Lower lobe of right lung (tissue), 2 donors: ENCODE measurements at regions not wholly inside any gene's neighbourhood (a gene's known extent, or its start where the extent isn't known, plus 50 kb on each side); places are given as distances from the start of the nearest gene placed in this dataset.
"Not testable (repeated sequence)": the region's sequence is repeated elsewhere in the genome, so short reads cannot be mapped to it uniquely, and the experiment has no call there.

Source experiments
- ATAC-seq, 2 donors: fragments of 200-7000 bp; cut with Tn5 transposase; one replicate each; pipeline ENCODE4 v1.9.1; 2020 to 2022; ENCODE audit warnings: mild to moderate bottlenecking in 2 of 2, moderate library complexity in 2 of 2
- DNase-seq: peaks from one replicate; pipeline ENCODE4 v3.0.0-alpha.2; 2020
- H3K27ac ChIP-seq: fragments of 200-600 bp; one replicate; pipeline ENCODE4 v1.8.0; 2022
- H3K27me3 ChIP-seq: fragments of 200-600 bp; one replicate; pipeline ENCODE4 v1.8.0; 2022; ENCODE audit warnings: low read depth
- H3K36me3 ChIP-seq: fragments of 200-600 bp; one replicate; pipeline ENCODE4 v1.8.0; 2022; ENCODE audit warnings: mild to moderate bottlenecking
- H3K4me1 ChIP-seq: fragments of 200-600 bp; one replicate; pipeline ENCODE4 v1.8.0; 2022
- H3K4me3 ChIP-seq: fragments of 200-600 bp; one replicate; pipeline ENCODE4 v1.8.0; 2022; ENCODE audit warnings: mild to moderate bottlenecking
- H3K9me3 ChIP-seq: fragments of 200-600 bp; one replicate; pipeline ENCODE4 v1.8.0; 2022
- intact Hi-C: fragments of 100-400 bp; cut with DNase I; formaldehyde crosslinking; loops from one replicate; pipeline ENCODE4 v1.11.0; 2022
- TF ChIP-seq, protein P1 (sequence below): fragments of 200-600 bp; IDR thresholded peaks from one replicate; pipeline ENCODE4 v1.8.0; 2022; ENCODE audit warnings: antibody characterized with exemption, mild to moderate bottlenecking
- donor health status: DM: no; HTN: yes; CAD: no; lungs with severe emphysema.

- DNase-seq (no peak), ATAC-seq (no peak)
- TF ChIP-seq, protein P1, sequence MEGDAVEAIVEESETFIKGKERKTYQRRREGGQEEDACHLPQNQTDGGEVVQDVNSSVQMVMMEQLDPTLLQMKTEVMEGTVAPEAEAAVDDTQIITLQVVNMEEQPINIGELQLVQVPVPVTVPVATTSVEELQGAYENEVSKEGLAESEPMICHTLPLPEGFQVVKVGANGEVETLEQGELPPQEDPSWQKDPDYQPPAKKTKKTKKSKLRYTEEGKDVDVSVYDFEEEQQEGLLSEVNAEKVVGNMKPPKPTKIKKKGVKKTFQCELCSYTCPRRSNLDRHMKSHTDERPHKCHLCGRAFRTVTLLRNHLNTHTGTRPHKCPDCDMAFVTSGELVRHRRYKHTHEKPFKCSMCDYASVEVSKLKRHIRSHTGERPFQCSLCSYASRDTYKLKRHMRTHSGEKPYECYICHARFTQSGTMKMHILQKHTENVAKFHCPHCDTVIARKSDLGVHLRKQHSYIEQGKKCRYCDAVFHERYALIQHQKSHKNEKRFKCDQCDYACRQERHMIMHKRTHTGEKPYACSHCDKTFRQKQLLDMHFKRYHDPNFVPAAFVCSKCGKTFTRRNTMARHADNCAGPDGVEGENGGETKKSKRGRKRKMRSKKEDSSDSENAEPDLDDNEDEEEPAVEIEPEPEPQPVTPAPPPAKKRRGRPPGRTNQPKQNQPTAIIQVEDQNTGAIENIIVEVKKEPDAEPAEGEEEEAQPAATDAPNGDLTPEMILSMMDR = no peak
- H3K27ac ChIP-seq = no peak overlapping the region
- no peaks in the 10 kb centered on the region for H3K9me3 ChIP-seq
- no peaks in the 10 kb centered on the region for H3K4me1 ChIP-seq
- intact Hi-C loops = no loop called here
- no peak overlapping the region for H3K4me3 ChIP-seq
- no peaks in the 10 kb centered on the region for H3K27me3 ChIP-seq
- no peaks in the 10 kb centered on the region for H3K36me3 ChIP-seq
Measured at GRCh38 chr18:62648045-62648678, 67.2 kb upstream of the PHLPP1 start.

- no peak for ATAC-seq
- intact Hi-C loops = no loop called here
- no peaks in the 10 kb centered on the region for H3K36me3 ChIP-seq
- no peaks in the 10 kb centered on the region for H3K4me1 ChIP-seq
- TF ChIP-seq, protein P1 = no peak
- no peak overlapping the region for H3K27ac ChIP-seq
- no peak overlapping the region for H3K4me3 ChIP-seq
- no peak for DNase-seq
- no peaks in the 10 kb centered on the region for H3K27me3 ChIP-seq
- no peaks in the 10 kb centered on the region for H3K9me3 ChIP-seq
Measured at GRCh38 chr18:62651276-62652056, 63.9 kb upstream of the PHLPP1 start.

GRCh38 chr18:62652057-62652629 is 63.2 kb upstream of the PHLPP1 start:
- H3K9me3 ChIP-seq, H3K27me3 ChIP-seq, H3K4me1 ChIP-seq, H3K27ac ChIP-seq, ATAC-seq, intact Hi-C loops, DNase-seq, H3K36me3 ChIP-seq, H3K4me3 ChIP-seq: not testable (repeated sequence)

- no peaks in the 10 kb centered on the region for H3K27me3 ChIP-seq
- intact Hi-C loops = no loop called here
- no peak overlapping the region for H3K27ac ChIP-seq
- H3K4me3 ChIP-seq = no peak overlapping the region
- H3K9me3 ChIP-seq = no peaks in the 10 kb centered on the region
- ATAC-seq (no peak), DNase-seq (no peak)
- H3K4me1 ChIP-seq = no peaks in the 10 kb centered on the region
- TF ChIP-seq, protein P1 = no peak
- no peaks in the 10 kb centered on the region for H3K36me3 ChIP-seq
Measured at GRCh38 chr18:62655520-62656219, 59.7 kb upstream of the PHLPP1 start.

- Histone ChIP-seq H3K27me3 (no peaks in the 10 kb centered on the region), H3K36me3 (no peaks in the 10 kb centered on the region), H3K27ac (no peak overlapping the region), H3K4me1 (no peaks in the 10 kb centered on the region), H3K4me3 (no peak overlapping the region), H3K9me3 (no peaks in the 10 kb centered on the region)
- intact Hi-C loops = no loop called here
- TF ChIP-seq, protein P1 = no peak
- ATAC-seq = no peak
- no peak for DNase-seq
Measured at GRCh38 chr18:62658028-62658427, 57.3 kb upstream of the PHLPP1 start.
